ENCODE measurements at regions not wholly inside any gene's neighbourhood (a gene's known extent, or its start where the extent isn't known, plus 50 kb on each side); places are given as distances from the start of the nearest gene placed in this dataset.

DNA sequence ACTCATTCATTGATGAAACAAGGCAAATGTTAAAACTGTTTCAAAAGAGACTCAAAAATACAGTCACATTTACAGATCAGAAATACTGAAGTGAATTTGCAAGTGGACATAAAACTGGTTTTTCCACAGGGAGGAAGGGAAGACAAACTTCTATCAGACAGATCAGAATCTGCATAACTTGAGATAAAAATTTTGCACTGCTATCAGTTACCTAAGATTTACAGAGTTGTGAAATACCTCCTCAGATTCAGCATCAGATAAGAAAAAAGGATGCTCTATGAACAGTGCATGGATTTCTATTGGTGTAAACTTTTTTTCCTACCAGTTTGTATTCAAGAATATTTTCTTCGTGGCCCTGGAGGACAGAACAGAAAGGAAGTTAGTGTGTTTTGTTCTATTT is 575.4 kb downstream of the RWDD3 start:
- no peak overlapping the region for H2AFZ ChIP-seq (ENCODE audit: low read length)
- BruUV-seq (replicated peaks) = no TSS peak
- ChIA-PET CTCF (ENCODE audit: unreplicated experiment) (no interaction called here), POLR2A (no interaction called here)
- no peaks in the 10 kb centered on the region for H3K9me2 ChIP-seq (ENCODE audit: insufficient read depth, low read length)
- H4K20me1 ChIP-seq (ENCODE audit: insufficient read depth, low read length) = no peaks in the 10 kb centered on the region
- TF ChIP-seq EZH2phosphoT487 (IDR thresholded peaks at IDR 0.05; ENCODE audit: borderline replicate concordance, low read depth, low read length) = no peak
- TF ChIP-seq, protein P1, sequence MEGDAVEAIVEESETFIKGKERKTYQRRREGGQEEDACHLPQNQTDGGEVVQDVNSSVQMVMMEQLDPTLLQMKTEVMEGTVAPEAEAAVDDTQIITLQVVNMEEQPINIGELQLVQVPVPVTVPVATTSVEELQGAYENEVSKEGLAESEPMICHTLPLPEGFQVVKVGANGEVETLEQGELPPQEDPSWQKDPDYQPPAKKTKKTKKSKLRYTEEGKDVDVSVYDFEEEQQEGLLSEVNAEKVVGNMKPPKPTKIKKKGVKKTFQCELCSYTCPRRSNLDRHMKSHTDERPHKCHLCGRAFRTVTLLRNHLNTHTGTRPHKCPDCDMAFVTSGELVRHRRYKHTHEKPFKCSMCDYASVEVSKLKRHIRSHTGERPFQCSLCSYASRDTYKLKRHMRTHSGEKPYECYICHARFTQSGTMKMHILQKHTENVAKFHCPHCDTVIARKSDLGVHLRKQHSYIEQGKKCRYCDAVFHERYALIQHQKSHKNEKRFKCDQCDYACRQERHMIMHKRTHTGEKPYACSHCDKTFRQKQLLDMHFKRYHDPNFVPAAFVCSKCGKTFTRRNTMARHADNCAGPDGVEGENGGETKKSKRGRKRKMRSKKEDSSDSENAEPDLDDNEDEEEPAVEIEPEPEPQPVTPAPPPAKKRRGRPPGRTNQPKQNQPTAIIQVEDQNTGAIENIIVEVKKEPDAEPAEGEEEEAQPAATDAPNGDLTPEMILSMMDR (conservative IDR thresholded peaks at IDR 0.05; ENCODE audit: low read length) = no peak
- H3K4me2 ChIP-seq (ENCODE audit: low read length) = no peak overlapping the region
- intact Hi-C loops (cut with micrococcal nuclease; ENCODE audit: unreplicated experiment) = no loop called here
- H3K4me3 ChIP-seq (ENCODE audit: low read depth, low read length, poor library complexity, severe bottlenecking) = no peak overlapping the region
- DNase-seq (ENCODE audit: low spot score) = no peak
- H3K4me1 ChIP-seq (ENCODE audit: insufficient read depth, low read length, poor library complexity, severe bottlenecking) = no peaks in the 10 kb centered on the region
- no peaks in the 10 kb centered on the region for H3K79me2 ChIP-seq (ENCODE audit: insufficient read depth, low read depth, low read length)
- H3K9me3 ChIP-seq (ENCODE audit: low read length) = no peaks in the 10 kb centered on the region
- H3K27ac ChIP-seq (ENCODE audit: low read depth, low read length, poor library complexity, severe bottlenecking) = no peak overlapping the region
- H3K36me3 ChIP-seq (ENCODE audit: insufficient read depth, low read length) = no peaks in the 10 kb centered on the region

DNA sequence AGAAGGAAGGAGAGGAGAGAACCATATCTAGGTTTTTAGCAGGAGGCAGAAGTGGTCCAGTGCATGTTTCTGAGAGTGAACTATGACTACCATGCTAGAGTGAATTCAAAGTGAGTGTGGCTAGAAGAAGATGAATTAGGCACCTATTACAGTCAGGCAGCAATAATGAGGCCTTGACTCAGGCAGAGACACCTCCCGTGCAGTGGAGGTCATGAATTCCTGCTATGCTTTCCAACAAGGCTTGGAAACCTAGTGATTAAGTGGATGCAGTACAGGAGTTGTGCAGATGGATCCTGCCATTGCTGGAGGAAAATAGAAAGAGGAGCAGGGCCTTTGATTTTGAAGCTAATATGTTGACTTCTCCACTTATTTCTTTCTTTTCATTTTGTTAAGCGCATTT is 581.5 kb downstream of the RWDD3 start:
- no peaks in the 10 kb centered on the region for H3K36me3 ChIP-seq (ENCODE audit: insufficient read depth, low read length)
- H3K4me1 ChIP-seq (ENCODE audit: insufficient read depth, low read length, poor library complexity, severe bottlenecking) = no peaks in the 10 kb centered on the region
- no peak overlapping the region for H3K27ac ChIP-seq (ENCODE audit: low read depth, low read length, poor library complexity, severe bottlenecking)
- DNase-seq (ENCODE audit: low spot score) = no peak
- no peaks in the 10 kb centered on the region for H4K20me1 ChIP-seq (ENCODE audit: insufficient read depth, low read length)
- TF ChIP-seq EZH2phosphoT487 (IDR thresholded peaks at IDR 0.05; ENCODE audit: borderline replicate concordance, low read depth, low read length) = no peak
- TF ChIP-seq, protein P1 (conservative IDR thresholded peaks at IDR 0.05; ENCODE audit: low read length) = no peak
- ChIA-PET POLR2A (no interaction called here), CTCF (ENCODE audit: unreplicated experiment) (no interaction called here)
- H3K4me3 ChIP-seq (ENCODE audit: low read depth, low read length, poor library complexity, severe bottlenecking) = no peak overlapping the region
- no peaks in the 10 kb centered on the region for H3K79me2 ChIP-seq (ENCODE audit: insufficient read depth, low read depth, low read length)
- H3K4me2 ChIP-seq (ENCODE audit: low read length) = no peak overlapping the region
- no peaks in the 10 kb centered on the region for H3K9me3 ChIP-seq (ENCODE audit: low read length)
- no peak overlapping the region for H2AFZ ChIP-seq (ENCODE audit: low read length)
- BruUV-seq (replicated peaks) = no TSS peak
- no peaks in the 10 kb centered on the region for H3K9me2 ChIP-seq (ENCODE audit: insufficient read depth, low read length)
- intact Hi-C loops (cut with micrococcal nuclease; ENCODE audit: unreplicated experiment) = no loop called here

DNA sequence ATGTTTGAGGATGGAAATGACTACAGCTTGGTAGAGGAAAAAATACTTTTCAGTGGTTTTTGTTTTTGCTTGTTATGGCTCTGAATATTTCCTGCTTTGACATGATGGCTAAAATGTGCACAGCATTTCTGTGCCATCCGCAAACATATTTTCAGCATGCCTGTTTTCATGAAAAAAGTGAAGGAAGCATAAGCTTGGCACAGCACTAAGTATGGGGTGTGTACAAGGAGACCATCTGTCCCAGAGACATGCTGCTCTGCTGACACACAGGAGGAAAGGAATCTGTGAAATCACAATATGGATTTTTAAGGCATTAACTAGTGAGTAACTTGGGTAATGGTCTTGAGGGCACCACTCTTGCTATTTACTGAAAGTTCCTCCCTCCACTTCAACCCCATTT is 595.5 kb downstream of the RWDD3 start:
- Histone ChIP-seq H3K4me1 (ENCODE audit: insufficient read depth, low read length, poor library complexity, severe bottlenecking) (no peaks in the 10 kb centered on the region), H2AFZ (ENCODE audit: low read length) (no peak overlapping the region), H3K27ac (ENCODE audit: low read depth, low read length, poor library complexity, severe bottlenecking) (no peak overlapping the region), H3K4me2 (ENCODE audit: low read length) (no peak overlapping the region), H3K9me2 (ENCODE audit: insufficient read depth, low read length) (no peaks in the 10 kb centered on the region; the same call in 1 of the 2 replicates), H3K4me3 (ENCODE audit: low read depth, low read length, poor library complexity, severe bottlenecking) (no peak overlapping the region), H3K79me2 (ENCODE audit: insufficient read depth, low read depth, low read length) (no peaks in the 10 kb centered on the region), H3K9me3 (ENCODE audit: low read length) (no peaks in the 10 kb centered on the region), H4K20me1 (ENCODE audit: insufficient read depth, low read length) (no peaks in the 10 kb centered on the region), H3K36me3 (ENCODE audit: insufficient read depth, low read length) (no peaks in the 10 kb centered on the region)
- TF ChIP-seq EZH2phosphoT487 (IDR thresholded peaks at IDR 0.05; ENCODE audit: borderline replicate concordance, low read depth, low read length) = no peak
- TF ChIP-seq, protein P1 (conservative IDR thresholded peaks at IDR 0.05; ENCODE audit: low read length) = no peak
- DNase-seq (ENCODE audit: low spot score) = no peak
- no TSS peak for BruUV-seq (replicated peaks)
- intact Hi-C loops (cut with micrococcal nuclease; ENCODE audit: unreplicated experiment) = no loop called here
- ChIA-PET POLR2A (no interaction called here), CTCF (ENCODE audit: unreplicated experiment) (no interaction called here)

Data from OCI-LY7 (cell line).